Esophagus muscularis mucosa (tissue), 4 donors: ENCODE measurements at regions not wholly inside any gene's neighbourhood (a gene's known extent, or its start where the extent isn't known, plus 50 kb on each side); places are given as distances from the start of the nearest gene placed in this dataset.
"Not testable (repeated sequence)": the region's sequence is repeated elsewhere in the genome, so short reads cannot be mapped to it uniquely, and the experiment has no call there.

ENCODE experiments used
- CTCF ChIP-seq, 3 experiments: fragments of 200-600 bp in 2 of 3; fragments of 450-650 bp in 1 of 3; sonication (generic) in 2 of 3; IDR thresholded peaks; one replicate each; pipeline ENCODE4 v1.5.1; 2017 to 2019; ENCODE audit warnings: antibody characterized with exemption in 3 of 3, mild to moderate bottlenecking in 2 of 3, moderate library complexity in 1 of 3
- EP300 ChIP-seq: sonication (generic); formaldehyde crosslinking; IDR thresholded peaks from one replicate; pipeline ENCODE4 v1.6.1; 2017; ENCODE audit warnings: antibody characterized with exemption
- POLR2A ChIP-seq: fragments of 450-650 bp; IDR thresholded peaks from one replicate; pipeline ENCODE4 v1.6.1; 2017; ENCODE audit warnings: antibody characterized with exemption, moderate library complexity, mild to moderate bottlenecking, low read depth
- POLR2AphosphoS5 ChIP-seq, 2 donors: sonication (generic); formaldehyde crosslinking; IDR thresholded peaks; one replicate each; pipeline ENCODE4 v1.6.1; 2017; ENCODE audit warnings: antibody characterized with exemption in 2 of 2

DNA sequence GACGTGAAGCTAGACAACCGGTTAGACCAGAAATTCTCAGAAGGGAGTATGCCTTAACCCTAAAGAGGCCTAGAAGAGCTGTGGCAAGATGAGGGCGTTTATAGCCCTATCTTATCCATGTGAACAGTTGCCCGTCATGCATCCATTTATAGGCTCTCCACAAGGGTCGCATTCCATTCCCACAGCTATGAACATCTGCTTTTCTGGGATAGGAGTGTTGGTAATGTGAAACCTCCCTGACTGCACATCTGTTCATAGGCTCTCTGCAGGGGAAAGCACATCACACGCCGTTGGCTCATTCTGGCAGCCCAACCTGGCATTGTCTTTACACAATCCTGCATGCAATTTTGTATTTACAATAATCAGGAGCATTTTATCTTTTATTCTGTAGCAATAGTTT, 485.6 kb downstream of the ACTR3B start:
- not testable (repeated sequence) for TF ChIP-seq CTCF (IDR thresholded peaks at IDR 0.05); POLR2A; POLR2AphosphoS5 (IDR thresholded peaks at IDR 0.05); EP300
